PC-9 (cell line): ENCODE measurements at regions not wholly inside any gene's neighbourhood (a gene's known extent, or its start where the extent isn't known, plus 50 kb on each side); places are given as distances from the start of the nearest gene placed in this dataset.

Experiments
- CTCF ChIP-seq: fragments of 200-600 bp; sonication (generic); conservative IDR thresholded peaks from 2 replicates; pipeline ENCODE4 v1.6.1; 2017; ENCODE audit warnings: mixed run types, antibody characterized with exemption, mild to moderate bottlenecking, moderate library complexity
- EZH2 ChIP-seq: fragments of 200-600 bp; sonication (generic); IDR thresholded peaks from 2 replicates; pipeline ENCODE4 v1.8.0; 2017; ENCODE audit warnings: antibody characterized with exemption, low read depth

- TF ChIP-seq CTCF (no peak), EZH2 (no peak)
Observed at GRCh38 chr2:105509269-105510086, 110.6 kb upstream of the FHL2 start.
